ENCODE measurements at regions not wholly inside any gene's neighbourhood (a gene's known extent, or its start where the extent isn't known, plus 50 kb on each side); places are given as distances from the start of the nearest gene placed in this dataset.

- TF ChIP-seq, protein P1, sequence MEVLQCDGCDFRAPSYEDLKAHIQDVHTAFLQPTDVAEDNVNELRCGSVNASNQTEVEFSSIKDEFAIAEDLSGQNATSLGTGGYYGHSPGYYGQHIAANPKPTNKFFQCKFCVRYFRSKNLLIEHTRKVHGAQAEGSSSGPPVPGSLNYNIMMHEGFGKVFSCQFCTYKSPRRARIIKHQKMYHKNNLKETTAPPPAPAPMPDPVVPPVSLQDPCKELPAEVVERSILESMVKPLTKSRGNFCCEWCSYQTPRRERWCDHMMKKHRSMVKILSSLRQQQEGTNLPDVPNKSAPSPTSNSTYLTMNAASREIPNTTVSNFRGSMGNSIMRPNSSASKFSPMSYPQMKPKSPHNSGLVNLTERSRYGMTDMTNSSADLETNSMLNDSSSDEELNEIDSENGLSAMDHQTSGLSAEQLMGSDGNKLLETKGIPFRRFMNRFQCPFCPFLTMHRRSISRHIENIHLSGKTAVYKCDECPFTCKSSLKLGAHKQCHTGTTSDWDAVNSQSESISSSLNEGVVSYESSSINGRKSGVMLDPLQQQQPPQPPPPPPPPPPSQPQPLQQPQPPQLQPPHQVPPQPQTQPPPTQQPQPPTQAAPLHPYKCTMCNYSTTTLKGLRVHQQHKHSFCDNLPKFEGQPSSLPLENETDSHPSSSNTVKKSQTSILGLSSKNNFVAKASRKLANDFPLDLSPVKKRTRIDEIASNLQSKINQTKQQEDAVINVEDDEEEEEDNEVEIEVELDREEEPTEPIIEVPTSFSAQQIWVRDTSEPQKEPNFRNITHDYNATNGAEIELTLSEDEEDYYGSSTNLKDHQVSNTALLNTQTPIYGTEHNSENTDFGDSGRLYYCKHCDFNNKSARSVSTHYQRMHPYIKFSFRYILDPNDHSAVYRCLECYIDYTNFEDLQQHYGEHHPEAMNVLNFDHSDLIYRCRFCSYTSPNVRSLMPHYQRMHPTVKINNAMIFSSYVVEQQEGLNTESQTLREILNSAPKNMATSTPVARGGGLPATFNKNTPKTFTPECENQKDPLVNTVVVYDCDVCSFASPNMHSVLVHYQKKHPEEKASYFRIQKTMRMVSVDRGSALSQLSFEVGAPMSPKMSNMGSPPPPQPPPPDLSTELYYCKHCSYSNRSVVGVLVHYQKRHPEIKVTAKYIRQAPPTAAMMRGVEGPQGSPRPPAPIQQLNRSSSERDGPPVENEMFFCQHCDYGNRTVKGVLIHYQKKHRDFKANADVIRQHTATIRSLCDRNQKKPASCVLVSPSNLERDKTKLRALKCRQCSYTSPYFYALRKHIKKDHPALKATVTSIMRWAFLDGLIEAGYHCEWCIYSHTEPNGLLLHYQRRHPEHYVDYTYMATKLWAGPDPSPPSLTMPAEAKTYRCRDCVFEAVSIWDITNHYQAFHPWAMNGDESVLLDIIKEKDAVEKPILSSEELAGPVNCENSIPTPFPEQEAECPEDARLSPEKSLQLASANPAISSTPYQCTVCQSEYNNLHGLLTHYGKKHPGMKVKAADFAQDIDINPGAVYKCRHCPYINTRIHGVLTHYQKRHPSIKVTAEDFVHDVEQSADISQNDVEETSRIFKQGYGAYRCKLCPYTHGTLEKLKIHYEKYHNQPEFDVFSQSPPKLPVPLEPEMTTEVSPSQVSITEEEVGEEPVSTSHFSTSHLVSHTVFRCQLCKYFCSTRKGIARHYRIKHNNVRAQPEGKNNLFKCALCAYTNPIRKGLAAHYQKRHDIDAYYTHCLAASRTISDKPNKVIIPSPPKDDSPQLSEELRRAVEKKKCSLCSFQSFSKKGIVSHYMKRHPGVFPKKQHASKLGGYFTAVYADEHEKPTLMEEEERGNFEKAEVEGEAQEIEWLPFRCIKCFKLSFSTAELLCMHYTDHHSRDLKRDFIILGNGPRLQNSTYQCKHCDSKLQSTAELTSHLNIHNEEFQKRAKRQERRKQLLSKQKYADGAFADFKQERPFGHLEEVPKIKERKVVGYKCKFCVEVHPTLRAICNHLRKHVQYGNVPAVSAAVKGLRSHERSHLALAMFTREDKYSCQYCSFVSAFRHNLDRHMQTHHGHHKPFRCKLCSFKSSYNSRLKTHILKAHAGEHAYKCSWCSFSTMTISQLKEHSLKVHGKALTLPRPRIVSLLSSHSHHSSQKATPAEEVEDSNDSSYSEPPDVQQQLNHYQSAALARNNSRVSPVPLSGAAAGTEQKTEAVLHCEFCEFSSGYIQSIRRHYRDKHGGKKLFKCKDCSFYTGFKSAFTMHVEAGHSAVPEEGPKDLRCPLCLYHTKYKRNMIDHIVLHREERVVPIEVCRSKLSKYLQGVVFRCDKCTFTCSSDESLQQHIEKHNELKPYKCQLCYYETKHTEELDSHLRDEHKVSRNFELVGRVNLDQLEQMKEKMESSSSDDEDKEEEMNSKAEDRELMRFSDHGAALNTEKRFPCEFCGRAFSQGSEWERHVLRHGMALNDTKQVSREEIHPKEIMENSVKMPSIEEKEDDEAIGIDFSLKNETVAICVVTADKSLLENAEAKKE (CRISPR knock-in tag; IDR thresholded peaks at IDR 0.05) = no peak
- no peak for TF ChIP-seq EZH2phosphoT487 (IDR thresholded peaks at IDR 0.05; ENCODE audit: unreplicated experiment)
- TF ChIP-seq, protein P2, sequence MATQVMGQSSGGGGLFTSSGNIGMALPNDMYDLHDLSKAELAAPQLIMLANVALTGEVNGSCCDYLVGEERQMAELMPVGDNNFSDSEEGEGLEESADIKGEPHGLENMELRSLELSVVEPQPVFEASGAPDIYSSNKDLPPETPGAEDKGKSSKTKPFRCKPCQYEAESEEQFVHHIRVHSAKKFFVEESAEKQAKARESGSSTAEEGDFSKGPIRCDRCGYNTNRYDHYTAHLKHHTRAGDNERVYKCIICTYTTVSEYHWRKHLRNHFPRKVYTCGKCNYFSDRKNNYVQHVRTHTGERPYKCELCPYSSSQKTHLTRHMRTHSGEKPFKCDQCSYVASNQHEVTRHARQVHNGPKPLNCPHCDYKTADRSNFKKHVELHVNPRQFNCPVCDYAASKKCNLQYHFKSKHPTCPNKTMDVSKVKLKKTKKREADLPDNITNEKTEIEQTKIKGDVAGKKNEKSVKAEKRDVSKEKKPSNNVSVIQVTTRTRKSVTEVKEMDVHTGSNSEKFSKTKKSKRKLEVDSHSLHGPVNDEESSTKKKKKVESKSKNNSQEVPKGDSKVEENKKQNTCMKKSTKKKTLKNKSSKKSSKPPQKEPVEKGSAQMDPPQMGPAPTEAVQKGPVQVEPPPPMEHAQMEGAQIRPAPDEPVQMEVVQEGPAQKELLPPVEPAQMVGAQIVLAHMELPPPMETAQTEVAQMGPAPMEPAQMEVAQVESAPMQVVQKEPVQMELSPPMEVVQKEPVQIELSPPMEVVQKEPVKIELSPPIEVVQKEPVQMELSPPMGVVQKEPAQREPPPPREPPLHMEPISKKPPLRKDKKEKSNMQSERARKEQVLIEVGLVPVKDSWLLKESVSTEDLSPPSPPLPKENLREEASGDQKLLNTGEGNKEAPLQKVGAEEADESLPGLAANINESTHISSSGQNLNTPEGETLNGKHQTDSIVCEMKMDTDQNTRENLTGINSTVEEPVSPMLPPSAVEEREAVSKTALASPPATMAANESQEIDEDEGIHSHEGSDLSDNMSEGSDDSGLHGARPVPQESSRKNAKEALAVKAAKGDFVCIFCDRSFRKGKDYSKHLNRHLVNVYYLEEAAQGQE (IDR thresholded peaks at IDR 0.05; ENCODE audit: unreplicated experiment) = no peak
These were observed 57.4 kb upstream of the JAK2 start (continued) for GRCh38 chr9:4927701-4928100.

GRCh38 chr9:4929917-4930316 lies 55.2 kb upstream of the JAK2 start:
- H3K4me1 ChIP-seq (ENCODE audit: insufficient read depth) = no peaks in the 10 kb centered on the region
- H3K4me2 ChIP-seq = no peak overlapping the region
- H3K4me3 ChIP-seq = no peak overlapping the region
- no peaks in the 10 kb centered on the region for H3K9me3 Mint-ChIP-seq
- no peaks in the 10 kb centered on the region for H3K36me3 Mint-ChIP-seq (ENCODE audit: low read depth)
- peaks cover 2% of the 10 kb centered on the region for H3K27me3 Mint-ChIP-seq (ENCODE audit: insufficient read depth, low read depth, poor library complexity)
- no peak overlapping the region for H3K27ac Mint-ChIP-seq
- no peaks in the 10 kb centered on the region for H3K36me3 ChIP-seq (ENCODE audit: insufficient read depth)
- H3K27ac ChIP-seq (ENCODE audit: low read depth) = no peak overlapping the region
- DNase-seq (ENCODE audit: low spot score) = no peak
- no peaks in the 10 kb centered on the region for H4K20me1 ChIP-seq (replicated peaks; ENCODE audit: insufficient read depth)
- no peak overlapping the region for H2AFZ ChIP-seq
- ATAC-seq = no peak
- no peak for TF ChIP-seq ETS1 (IDR thresholded peaks at IDR 0.05)
- TF ChIP-seq EZH2phosphoT487 (IDR thresholded peaks at IDR 0.05; ENCODE audit: unreplicated experiment) = no peak
- TF ChIP-seq ZNF114 (CRISPR knock-in tag; IDR thresholded peaks at IDR 0.05) = no peak
- TF ChIP-seq ZNF331 (CRISPR knock-in tag; IDR thresholded peaks at IDR 0.05; ENCODE audit: low read depth) = no peak
- no peak for TF ChIP-seq STAT1 (IDR thresholded peaks at IDR 0.05; ENCODE audit: unreplicated experiment)
- TF ChIP-seq, protein P3, sequence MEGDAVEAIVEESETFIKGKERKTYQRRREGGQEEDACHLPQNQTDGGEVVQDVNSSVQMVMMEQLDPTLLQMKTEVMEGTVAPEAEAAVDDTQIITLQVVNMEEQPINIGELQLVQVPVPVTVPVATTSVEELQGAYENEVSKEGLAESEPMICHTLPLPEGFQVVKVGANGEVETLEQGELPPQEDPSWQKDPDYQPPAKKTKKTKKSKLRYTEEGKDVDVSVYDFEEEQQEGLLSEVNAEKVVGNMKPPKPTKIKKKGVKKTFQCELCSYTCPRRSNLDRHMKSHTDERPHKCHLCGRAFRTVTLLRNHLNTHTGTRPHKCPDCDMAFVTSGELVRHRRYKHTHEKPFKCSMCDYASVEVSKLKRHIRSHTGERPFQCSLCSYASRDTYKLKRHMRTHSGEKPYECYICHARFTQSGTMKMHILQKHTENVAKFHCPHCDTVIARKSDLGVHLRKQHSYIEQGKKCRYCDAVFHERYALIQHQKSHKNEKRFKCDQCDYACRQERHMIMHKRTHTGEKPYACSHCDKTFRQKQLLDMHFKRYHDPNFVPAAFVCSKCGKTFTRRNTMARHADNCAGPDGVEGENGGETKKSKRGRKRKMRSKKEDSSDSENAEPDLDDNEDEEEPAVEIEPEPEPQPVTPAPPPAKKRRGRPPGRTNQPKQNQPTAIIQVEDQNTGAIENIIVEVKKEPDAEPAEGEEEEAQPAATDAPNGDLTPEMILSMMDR (conservative IDR thresholded peaks at IDR 0.05; ENCODE audit: low read depth in 2 of 2) = no peak
- TF ChIP-seq JUNB (IDR thresholded peaks at IDR 0.05; ENCODE audit: unreplicated experiment) = no peak
- no peaks in the 10 kb centered on the region for H3F3A ChIP-seq (replicated peaks; ENCODE audit: low read depth)
- H3K79me2 ChIP-seq (replicated peaks; ENCODE audit: insufficient read depth) = no peaks in the 10 kb centered on the region
- H3K9me2 ChIP-seq (ENCODE audit: insufficient read depth) = no peaks in the 10 kb centered on the region
- no peak overlapping the region for H3K4me3 Mint-ChIP-seq
- H3K4me1 Mint-ChIP-seq = peaks cover 14% of the 10 kb centered on the region
- no peaks in the 10 kb centered on the region for H3K27me3 ChIP-seq (ENCODE audit: insufficient read depth)

Data from GM23338 (cell line).